ENCODE measurements at regions not wholly inside any gene's neighbourhood (a gene's known extent, or its start where the extent isn't known, plus 50 kb on each side); places are given as distances from the start of the nearest gene placed in this dataset.
"Not testable (repeated sequence)": the region's sequence is repeated elsewhere in the genome, so short reads cannot be mapped to it uniquely, and the experiment has no call there.

- no peak for DNase-seq
Observed at GRCh38 chr16:86221085-86221484, 289.2 kb upstream of the FOXF1 start.

GRCh38 chr16:86222547-86222946 lies 287.8 kb upstream of the FOXF1 start:
- DNase-seq = no peak

- DNase-seq = no peak
Observed at GRCh38 chr16:86222965-86223551, 287.3 kb upstream of the FOXF1 start.

- DNase-seq = no peak
Observed at GRCh38 chr16:86224126-86224525, 286.2 kb upstream of the FOXF1 start.

GRCh38 chr16:86224629-86225028 lies 285.7 kb upstream of the FOXF1 start:
- no peak for DNase-seq

- no peak for DNase-seq
Observed at GRCh38 chr16:86225905-86226371, 284.4 kb upstream of the FOXF1 start.

GRCh38 chr16:86227041-86227440 lies 283.3 kb upstream of the FOXF1 start:
- no peak for DNase-seq

GRCh38 chr16:86227801-86228200 lies 282.5 kb upstream of the FOXF1 start:
- no peak for DNase-seq

- DNase-seq = no peak
Observed at GRCh38 chr16:86228713-86229112, 281.6 kb upstream of the FOXF1 start.

GRCh38 chr16:86229283-86229682 lies 281.0 kb upstream of the FOXF1 start:
- DNase-seq = no peak

- no peak for DNase-seq
Observed at GRCh38 chr16:86229866-86230656, 280.3 kb upstream of the FOXF1 start.

GRCh38 chr16:86231321-86231995 lies 278.9 kb upstream of the FOXF1 start:
- no peak for DNase-seq

GRCh38 chr16:86231996-86232350 lies 278.4 kb upstream of the FOXF1 start:
- DNase-seq = no peak

- DNase-seq = no peak
Observed at GRCh38 chr16:86232496-86232895, 277.8 kb upstream of the FOXF1 start.

- DNase-seq = not testable (repeated sequence)
Observed at GRCh38 chr16:86233506-86233905, 276.8 kb upstream of the FOXF1 start.

GRCh38 chr16:86239381-86239780 lies 270.9 kb upstream of the FOXF1 start:
- DNase-seq = no peak

- no peak for DNase-seq
Observed at GRCh38 chr16:86240716-86241363, 269.5 kb upstream of the FOXF1 start.

- DNase-seq = no peak
Observed at GRCh38 chr16:86241681-86242080, 268.6 kb upstream of the FOXF1 start.

- no peak for DNase-seq
Observed at GRCh38 chr16:86242244-86243122, 267.8 kb upstream of the FOXF1 start.

GRCh38 chr16:86243123-86243473 lies 267.2 kb upstream of the FOXF1 start:
- DNase-seq = no peak

- DNase-seq = no peak
Observed at GRCh38 chr16:86243571-86244154, 266.7 kb upstream of the FOXF1 start.

- no peak for DNase-seq
Observed at GRCh38 chr16:86244158-86244557, 266.2 kb upstream of the FOXF1 start.

Measured in activated CD4-positive, alpha-beta T cell treated with anti-CD3 and anti-CD28 coated beads for 48 hours (primary cell).